ENCODE measurements at regions not wholly inside any gene's neighbourhood (a gene's known extent, or its start where the extent isn't known, plus 50 kb on each side); places are given as distances from the start of the nearest gene placed in this dataset.
A peak's percentile ranks its signal among the peaks of the same experiment; 100 is the strongest.

- Histone ChIP-seq H3K9me3 (ENCODE audit: control insufficient read depth, low read depth, low read length) (no peaks in the 10 kb centered on the region), H3K27ac (ENCODE audit: low read length) (no peak overlapping the region), H3K4me3 (ENCODE audit: low read length) (no peak overlapping the region), H3K4me1 (ENCODE audit: control insufficient read depth, insufficient read depth, low read length) (no peaks in the 10 kb centered on the region), H3K27me3 (ENCODE audit: control insufficient read depth, insufficient read depth, low read length) (no peaks in the 10 kb centered on the region), H3K36me3 (ENCODE audit: control insufficient read depth, insufficient read depth, low read length) (no peaks in the 10 kb centered on the region)
- no CpG with 5 or more reads among the region's 4 CpGs for WGBS (ENCODE audit: insufficient coverage, low lambda C conversion rate)
- DNase-seq = no peak
Measured at GRCh38 chr7:24214670-24215069, 69.3 kb upstream of the NPY start.

- Histone ChIP-seq H3K36me3 (ENCODE audit: control insufficient read depth, insufficient read depth, low read length) (no peaks in the 10 kb centered on the region), H3K4me3 (ENCODE audit: low read length) (no peak overlapping the region), H3K27me3 (ENCODE audit: control insufficient read depth, insufficient read depth, low read length) (no peaks in the 10 kb centered on the region), H3K4me1 (ENCODE audit: control insufficient read depth, insufficient read depth, low read length) (no peaks in the 10 kb centered on the region), H3K9me3 (ENCODE audit: control insufficient read depth, low read depth, low read length) (no peaks in the 10 kb centered on the region), H3K27ac (ENCODE audit: low read length) (no peak overlapping the region)
- WGBS (ENCODE audit: insufficient coverage, low lambda C conversion rate) = no CpG with 5 or more reads among the region's 2 CpGs
- DNase-seq = no peak
Measured at GRCh38 chr7:24216576-24217125, 67.3 kb upstream of the NPY start.

- no peaks in the 10 kb centered on the region for H3K4me1 ChIP-seq (ENCODE audit: control insufficient read depth, insufficient read depth, low read length)
- H3K27ac ChIP-seq (ENCODE audit: low read length) = no peak overlapping the region
- no peak for DNase-seq
- WGBS (ENCODE audit: insufficient coverage, low lambda C conversion rate) = no CpG with 5 or more reads among the region's 2 CpGs
- H3K4me3 ChIP-seq (ENCODE audit: low read length) = no peak overlapping the region
- no peaks in the 10 kb centered on the region for H3K27me3 ChIP-seq (ENCODE audit: control insufficient read depth, insufficient read depth, low read length)
- peaks cover 7% of the 10 kb centered on the region for H3K9me3 ChIP-seq (ENCODE audit: control insufficient read depth, low read depth, low read length)
- H3K36me3 ChIP-seq (ENCODE audit: control insufficient read depth, insufficient read depth, low read length) = no peaks in the 10 kb centered on the region
Measured at GRCh38 chr7:24221500-24221899, 62.5 kb upstream of the NPY start.

GRCh38 chr7:24227068-24227467 is 56.9 kb upstream of the NPY start:
- no peaks in the 10 kb centered on the region for H3K4me1 ChIP-seq (ENCODE audit: control insufficient read depth, insufficient read depth, low read length)
- DNase-seq = peak in 1 of 2 donors; percentile 1
- H3K4me3 ChIP-seq (ENCODE audit: low read length) = no peak overlapping the region
- peaks cover 7% of the 10 kb centered on the region for H3K9me3 ChIP-seq (ENCODE audit: control insufficient read depth, low read depth, low read length)
- H3K27me3 ChIP-seq (ENCODE audit: control insufficient read depth, insufficient read depth, low read length) = no peaks in the 10 kb centered on the region
- H3K27ac ChIP-seq (ENCODE audit: low read length) = no peak overlapping the region
- 89% methylated on average over 3 of the region's 3 CpGs for WGBS (ENCODE audit: insufficient coverage, low lambda C conversion rate)
- H3K36me3 ChIP-seq (ENCODE audit: control insufficient read depth, insufficient read depth, low read length) = no peaks in the 10 kb centered on the region

GRCh38 chr7:24227603-24228359 is 56.2 kb upstream of the NPY start:
- Histone ChIP-seq H3K4me1 (ENCODE audit: control insufficient read depth, insufficient read depth, low read length) (no peaks in the 10 kb centered on the region), H3K4me3 (ENCODE audit: low read length) (no peak overlapping the region), H3K27ac (ENCODE audit: low read length) (no peak overlapping the region), H3K27me3 (ENCODE audit: control insufficient read depth, insufficient read depth, low read length) (no peaks in the 10 kb centered on the region), H3K9me3 (ENCODE audit: control insufficient read depth, low read depth, low read length) (peaks cover 7% of the 10 kb centered on the region), H3K36me3 (ENCODE audit: control insufficient read depth, insufficient read depth, low read length) (no peaks in the 10 kb centered on the region)
- no peak for DNase-seq
- no CpG with 5 or more reads among the region's 8 CpGs for WGBS (ENCODE audit: insufficient coverage, low lambda C conversion rate)

GRCh38 chr7:24229481-24230226 is 54.3 kb upstream of the NPY start:
- no peak for DNase-seq
- Histone ChIP-seq H3K9me3 (ENCODE audit: control insufficient read depth, low read depth, low read length) (no peaks in the 10 kb centered on the region), H3K4me1 (ENCODE audit: control insufficient read depth, insufficient read depth, low read length) (no peaks in the 10 kb centered on the region), H3K27me3 (ENCODE audit: control insufficient read depth, insufficient read depth, low read length) (no peaks in the 10 kb centered on the region), H3K36me3 (ENCODE audit: control insufficient read depth, insufficient read depth, low read length) (no peaks in the 10 kb centered on the region), H3K27ac (ENCODE audit: low read length) (no peak overlapping the region), H3K4me3 (ENCODE audit: low read length) (no peak overlapping the region)
- 38% methylated on average over 2 of the region's 9 CpGs for WGBS (ENCODE audit: insufficient coverage, low lambda C conversion rate)

GRCh38 chr7:24231493-24231892 is 52.5 kb upstream of the NPY start:
- Histone ChIP-seq H3K4me1 (ENCODE audit: control insufficient read depth, insufficient read depth, low read length) (no peaks in the 10 kb centered on the region), H3K27me3 (ENCODE audit: control insufficient read depth, insufficient read depth, low read length) (no peaks in the 10 kb centered on the region), H3K27ac (ENCODE audit: low read length) (no peak overlapping the region), H3K9me3 (ENCODE audit: control insufficient read depth, low read depth, low read length) (no peaks in the 10 kb centered on the region), H3K4me3 (ENCODE audit: low read length) (no peak overlapping the region), H3K36me3 (ENCODE audit: control insufficient read depth, insufficient read depth, low read length) (no peaks in the 10 kb centered on the region)
- DNase-seq = no peak

- H3K9me3 ChIP-seq (ENCODE audit: control insufficient read depth, low read depth, low read length) = no peaks in the 10 kb centered on the region
- WGBS (ENCODE audit: insufficient coverage, low lambda C conversion rate) = no CpG with 5 or more reads among the region's 2 CpGs
- H3K27me3 ChIP-seq (ENCODE audit: control insufficient read depth, insufficient read depth, low read length) = no peaks in the 10 kb centered on the region
- no peak overlapping the region for H3K4me3 ChIP-seq (ENCODE audit: low read length)
- DNase-seq = no peak
- H3K4me1 ChIP-seq (ENCODE audit: control insufficient read depth, insufficient read depth, low read length) = no peaks in the 10 kb centered on the region
- no peak overlapping the region for H3K27ac ChIP-seq (ENCODE audit: low read length)
- no peaks in the 10 kb centered on the region for H3K36me3 ChIP-seq (ENCODE audit: control insufficient read depth, insufficient read depth, low read length)
Measured at GRCh38 chr7:24233386-24233785, 50.6 kb upstream of the NPY start.
